ENCODE measurements at regions not wholly inside any gene's neighbourhood (a gene's known extent, or its start where the extent isn't known, plus 50 kb on each side); places are given as distances from the start of the nearest gene placed in this dataset.
"Not testable (repeated sequence)": the region's sequence is repeated elsewhere in the genome, so short reads cannot be mapped to it uniquely, and the experiment has no call there.

DNA sequence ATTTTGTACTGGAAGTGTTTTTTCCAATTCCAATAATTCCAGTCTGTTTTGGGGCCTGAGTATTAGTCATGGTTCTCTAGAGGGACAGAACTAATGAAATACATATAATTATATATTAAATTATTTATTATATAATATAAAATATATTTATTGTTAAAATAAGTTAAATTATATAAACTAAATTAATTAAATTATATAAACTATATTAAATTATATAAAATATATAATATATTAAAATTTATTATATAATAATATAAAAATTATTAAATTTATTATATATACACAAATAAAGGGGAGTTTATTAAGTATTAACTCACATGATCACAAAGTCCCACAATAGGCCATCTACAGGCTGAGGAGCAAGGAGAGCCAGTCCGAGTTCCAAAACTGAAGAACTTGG, 253.4 kb upstream of the NETO1 start:
- no peak for DNase-seq (ENCODE audit: extremely low read depth, low read depth)
- TF ChIP-seq, protein P1, sequence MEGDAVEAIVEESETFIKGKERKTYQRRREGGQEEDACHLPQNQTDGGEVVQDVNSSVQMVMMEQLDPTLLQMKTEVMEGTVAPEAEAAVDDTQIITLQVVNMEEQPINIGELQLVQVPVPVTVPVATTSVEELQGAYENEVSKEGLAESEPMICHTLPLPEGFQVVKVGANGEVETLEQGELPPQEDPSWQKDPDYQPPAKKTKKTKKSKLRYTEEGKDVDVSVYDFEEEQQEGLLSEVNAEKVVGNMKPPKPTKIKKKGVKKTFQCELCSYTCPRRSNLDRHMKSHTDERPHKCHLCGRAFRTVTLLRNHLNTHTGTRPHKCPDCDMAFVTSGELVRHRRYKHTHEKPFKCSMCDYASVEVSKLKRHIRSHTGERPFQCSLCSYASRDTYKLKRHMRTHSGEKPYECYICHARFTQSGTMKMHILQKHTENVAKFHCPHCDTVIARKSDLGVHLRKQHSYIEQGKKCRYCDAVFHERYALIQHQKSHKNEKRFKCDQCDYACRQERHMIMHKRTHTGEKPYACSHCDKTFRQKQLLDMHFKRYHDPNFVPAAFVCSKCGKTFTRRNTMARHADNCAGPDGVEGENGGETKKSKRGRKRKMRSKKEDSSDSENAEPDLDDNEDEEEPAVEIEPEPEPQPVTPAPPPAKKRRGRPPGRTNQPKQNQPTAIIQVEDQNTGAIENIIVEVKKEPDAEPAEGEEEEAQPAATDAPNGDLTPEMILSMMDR (IDR thresholded peaks at IDR 0.05; ENCODE audit: low read depth, low read length), result no peak

DNA sequence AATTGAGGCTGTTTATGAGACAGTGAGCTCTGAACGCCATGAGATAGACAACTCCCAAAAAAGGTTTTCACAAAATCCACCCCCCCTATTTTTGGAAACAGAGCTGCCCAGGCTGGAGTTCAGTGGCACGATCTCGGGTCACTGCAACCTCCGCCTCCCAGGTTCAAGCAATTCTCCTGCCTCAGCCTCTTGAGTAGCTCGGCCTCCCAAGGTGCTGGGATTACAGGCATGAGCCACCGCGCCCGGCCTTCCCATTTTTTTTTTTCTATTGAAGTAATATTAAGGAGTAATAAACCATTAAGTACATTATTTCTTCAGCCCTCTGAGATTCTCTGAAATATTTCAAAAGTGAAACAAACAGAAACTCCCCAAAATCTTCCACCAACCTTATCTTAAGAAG, 252.8 kb upstream of the NETO1 start:
- DNase-seq (ENCODE audit: extremely low read depth, low read depth), result no peak
- TF ChIP-seq, protein P1 (IDR thresholded peaks at IDR 0.05; ENCODE audit: low read depth, low read length), result no peak

DNA sequence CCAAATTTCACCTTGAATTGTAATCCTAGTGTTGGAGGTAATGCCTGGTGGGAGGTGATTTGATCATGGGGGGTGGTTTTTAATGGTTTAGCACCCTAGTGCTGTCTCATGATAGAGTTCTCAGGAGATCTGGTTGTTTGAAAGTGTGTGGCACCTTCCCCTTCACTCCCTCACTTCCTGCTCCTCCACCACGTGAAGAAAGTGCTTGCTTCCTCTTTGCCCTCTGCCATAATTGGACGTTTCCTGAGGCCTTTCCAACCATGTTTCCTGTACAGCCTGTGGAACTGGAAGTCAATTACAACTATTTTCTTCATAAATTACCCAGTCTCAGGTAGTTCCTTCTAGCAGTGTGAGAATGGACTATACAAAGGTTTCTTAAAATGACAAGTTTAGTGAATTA, 251.8 kb upstream of the NETO1 start:
- DNase-seq (ENCODE audit: extremely low read depth, low read depth), result no peak
- TF ChIP-seq, protein P1 (IDR thresholded peaks at IDR 0.05; ENCODE audit: low read depth, low read length), result no peak

DNA sequence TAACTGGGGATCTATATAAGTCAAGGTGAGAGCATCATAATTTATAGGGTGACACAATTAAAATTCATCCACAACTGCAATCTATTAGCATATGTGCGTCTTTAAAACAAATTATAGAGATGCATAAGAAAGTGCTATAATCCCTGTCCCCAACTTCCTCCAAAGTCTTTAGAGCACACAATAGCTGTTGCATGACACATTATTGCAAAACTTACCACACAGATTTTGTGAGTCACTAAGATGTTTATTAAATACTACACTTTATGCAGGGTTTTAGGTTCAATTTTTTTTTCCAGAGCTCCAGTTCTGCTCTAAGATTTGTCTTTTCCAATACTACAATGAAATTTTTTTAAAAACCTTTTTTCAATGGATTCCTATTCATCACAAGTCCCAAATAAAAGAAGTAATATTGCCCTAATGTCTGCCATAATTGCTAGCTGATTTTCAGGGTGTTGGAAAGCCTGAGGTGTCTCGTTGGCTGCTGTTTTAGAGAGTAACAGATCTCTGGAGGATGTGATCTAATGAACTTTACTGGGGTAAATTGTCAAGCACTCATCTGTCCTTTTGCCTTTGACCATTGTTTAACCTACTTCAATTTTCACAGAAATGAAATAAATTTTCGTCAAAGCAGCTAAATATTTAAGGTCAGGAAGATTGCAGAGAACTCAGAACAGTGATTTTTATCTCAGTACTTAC, 250.5 kb upstream of the NETO1 start:
- TF ChIP-seq, protein P1 (IDR thresholded peaks at IDR 0.05; ENCODE audit: low read depth, low read length), result no peak
- peak; percentile 22 for DNase-seq (ENCODE audit: extremely low read depth, low read depth)

DNA sequence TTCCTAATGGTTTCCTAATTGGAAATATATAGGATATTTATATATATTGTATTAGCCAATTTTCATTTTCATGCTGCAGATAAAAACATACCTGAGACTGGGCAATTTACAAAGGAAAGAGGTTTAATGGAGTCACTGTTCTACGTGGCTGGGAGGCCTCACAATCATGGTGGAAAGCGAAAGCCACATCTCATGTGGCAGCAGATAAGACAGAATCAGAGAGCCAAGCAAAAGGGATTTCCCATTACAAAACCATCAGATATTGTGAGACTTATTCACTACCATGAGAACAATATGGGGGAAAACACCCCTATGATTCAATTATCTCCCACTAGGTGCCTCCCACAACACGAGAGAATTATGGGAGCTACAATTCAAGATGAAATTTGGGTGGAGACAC, 242.5 kb upstream of the NETO1 start:
- TF ChIP-seq, protein P1 (IDR thresholded peaks at IDR 0.05; ENCODE audit: low read depth, low read length), result no peak
- no peak for DNase-seq (ENCODE audit: extremely low read depth, low read depth)

DNA sequence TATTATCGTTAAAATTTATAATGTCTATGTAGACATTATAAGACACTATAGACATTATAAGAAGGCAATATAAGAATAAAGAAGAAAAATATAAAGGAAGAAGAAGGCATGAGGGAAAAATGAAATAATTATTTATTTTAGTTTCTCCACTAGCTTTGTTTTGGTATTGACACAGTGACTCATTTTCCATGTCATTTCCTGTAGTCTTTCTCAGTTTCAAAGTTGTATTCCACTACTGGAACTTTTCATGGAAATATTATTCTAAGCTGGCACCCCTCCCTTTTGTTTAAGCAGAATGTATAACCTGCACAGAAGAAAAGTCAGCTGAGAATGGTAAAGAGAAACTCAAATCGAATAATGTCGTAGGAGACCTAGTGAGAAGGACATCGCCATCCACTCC, 234.2 kb upstream of the NETO1 start:
- no peak for DNase-seq (ENCODE audit: extremely low read depth, low read depth)
- TF ChIP-seq, protein P1 (IDR thresholded peaks at IDR 0.05; ENCODE audit: low read depth, low read length), result no peak

DNA sequence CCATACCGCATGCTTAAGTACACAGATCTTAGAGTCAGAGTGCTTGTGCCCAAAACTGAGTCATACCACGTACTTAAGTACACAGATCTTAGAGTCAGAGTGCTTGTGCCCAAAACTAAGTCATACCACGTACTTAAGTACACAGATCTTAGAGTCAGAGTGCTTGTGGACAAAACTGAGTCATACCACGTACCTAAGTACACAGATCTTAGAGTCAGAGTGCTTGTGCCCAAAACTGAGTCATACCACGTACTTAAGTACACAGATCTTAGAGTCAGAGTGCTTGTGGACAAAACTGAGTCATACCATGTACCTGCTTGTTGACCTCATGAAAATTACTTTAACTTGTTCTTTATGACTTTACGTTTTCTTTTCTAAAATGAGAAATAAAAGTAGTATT, 233.7 kb upstream of the NETO1 start:
- DNase-seq (ENCODE audit: extremely low read depth, low read depth), result not testable (repeated sequence)

DNA sequence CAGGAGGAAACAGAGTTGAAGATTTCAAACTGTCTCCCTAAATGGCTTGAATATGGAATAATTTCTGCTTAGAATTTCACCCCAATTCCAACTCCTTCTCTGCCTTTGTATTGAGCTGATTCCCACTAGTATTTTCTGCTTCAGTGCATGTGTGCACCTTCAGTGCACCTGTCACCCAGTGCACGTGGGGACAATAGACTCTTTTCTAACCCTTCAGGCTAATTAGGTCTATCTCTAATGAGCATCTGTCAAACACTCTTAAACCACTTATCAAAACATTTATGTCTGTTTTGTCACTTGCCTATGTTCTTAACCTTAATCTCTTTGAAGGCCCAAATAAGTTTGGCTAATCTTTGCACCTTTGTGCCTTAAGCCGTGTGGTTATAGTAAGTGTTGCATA, 232.0 kb upstream of the NETO1 start:
- TF ChIP-seq, protein P1 (IDR thresholded peaks at IDR 0.05; ENCODE audit: low read depth, low read length), result no peak
- no peak for DNase-seq (ENCODE audit: extremely low read depth, low read depth)
